ENCODE measurements at regions not wholly inside any gene's neighbourhood (a gene's known extent, or its start where the extent isn't known, plus 50 kb on each side); places are given as distances from the start of the nearest gene placed in this dataset.
"Not testable (repeated sequence)": the region's sequence is repeated elsewhere in the genome, so short reads cannot be mapped to it uniquely, and the experiment has no call there.

DNA sequence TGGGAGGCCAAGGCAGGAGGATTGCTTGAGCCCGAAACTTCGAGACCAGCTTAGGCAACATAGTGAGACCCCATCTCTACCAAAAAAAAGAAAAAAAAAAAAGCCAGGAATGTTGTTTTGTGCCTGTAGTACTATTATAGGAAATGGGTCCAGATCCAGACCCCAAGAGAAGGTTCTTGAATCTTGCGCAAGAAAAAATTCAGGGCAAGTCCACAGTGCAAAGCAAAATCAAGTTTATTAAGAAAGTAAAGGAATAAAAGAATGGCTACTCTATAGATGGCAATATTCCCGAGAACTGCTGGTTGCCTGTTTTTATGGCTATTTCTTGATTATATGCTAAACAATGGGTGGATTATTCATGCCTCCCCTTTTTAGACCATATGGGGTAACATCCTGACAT, 51.2 kb upstream of the RDX start:
- H3K9me3 ChIP-seq (ENCODE audit: severe bottlenecking): no peaks in the 10 kb centered on the region
- H3K36me3 ChIP-seq (ENCODE audit: low read depth): no peaks in the 10 kb centered on the region
- H3K4me3 ChIP-seq (ENCODE audit: severe bottlenecking): no peak overlapping the region
- no peaks in the 10 kb centered on the region for H3K27me3 ChIP-seq (ENCODE audit: insufficient read depth, poor library complexity, severe bottlenecking)
- H3K27ac ChIP-seq (ENCODE audit: poor library complexity, severe bottlenecking): no peak overlapping the region
- DNase-seq (ENCODE audit: low spot score) (no peak), ATAC-seq (ENCODE audit: low read depth) (no peak)
- no peak for TF ChIP-seq CTCF (IDR thresholded peaks at IDR 0.05; ENCODE audit: poor library complexity, severe bottlenecking)
- no peaks in the 10 kb centered on the region for H3K4me1 ChIP-seq (ENCODE audit: insufficient read depth, poor library complexity, severe bottlenecking)

DNA sequence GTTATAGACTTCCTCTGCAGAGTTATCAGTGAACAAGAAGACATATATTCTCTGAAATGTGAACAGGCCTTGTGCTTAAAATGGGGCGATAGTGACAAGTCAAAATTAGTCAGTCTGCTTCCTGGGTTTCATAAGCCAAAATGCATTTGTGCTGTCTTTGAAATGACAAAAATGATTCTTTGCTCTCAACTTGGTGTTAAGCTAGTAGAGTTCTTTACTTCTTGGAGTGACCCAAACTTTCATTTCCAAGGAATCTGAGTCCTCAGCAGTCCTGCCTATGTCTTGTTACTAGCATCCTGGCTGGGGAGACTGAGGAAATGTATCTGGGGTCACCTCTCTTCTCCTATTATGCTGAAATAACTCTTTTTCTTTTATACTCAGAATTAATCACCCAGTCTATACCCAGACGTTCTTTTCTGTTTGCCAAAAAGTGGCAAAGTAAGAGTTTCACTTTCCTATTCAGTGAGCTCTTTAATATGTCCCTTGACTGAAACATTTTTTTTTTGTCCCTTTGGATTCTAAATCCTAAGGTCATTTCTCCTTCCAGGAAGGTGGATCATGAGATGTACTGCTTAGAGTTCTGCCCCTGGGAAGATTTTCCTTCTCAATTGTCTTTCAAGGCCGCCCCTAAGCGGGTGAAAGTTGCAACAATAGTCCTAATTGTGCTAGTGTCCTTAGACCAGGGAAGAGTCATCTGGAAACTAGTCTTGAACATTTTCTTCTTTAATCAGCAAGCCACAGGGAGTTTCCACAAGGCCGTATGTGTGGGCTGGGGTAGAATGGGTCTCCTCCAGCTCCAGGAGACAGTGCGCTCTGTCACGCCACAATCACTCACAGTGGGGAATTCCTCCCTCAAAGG, 53.0 kb upstream of the RDX start:
- ATAC-seq (ENCODE audit: low read depth) (no peak), DNase-seq (ENCODE audit: low spot score) (no peak)
- H3K36me3 ChIP-seq (ENCODE audit: low read depth): no peaks in the 10 kb centered on the region
- H3K4me1 ChIP-seq (ENCODE audit: insufficient read depth, poor library complexity, severe bottlenecking): no peaks in the 10 kb centered on the region
- no peaks in the 10 kb centered on the region for H3K27me3 ChIP-seq (ENCODE audit: insufficient read depth, poor library complexity, severe bottlenecking)
- no peak overlapping the region for H3K27ac ChIP-seq (ENCODE audit: poor library complexity, severe bottlenecking)
- H3K4me3 ChIP-seq (ENCODE audit: severe bottlenecking): no peak overlapping the region
- no peak for TF ChIP-seq CTCF (IDR thresholded peaks at IDR 0.05; ENCODE audit: poor library complexity, severe bottlenecking)
- no peaks in the 10 kb centered on the region for H3K9me3 ChIP-seq (ENCODE audit: severe bottlenecking)

GRCh38 chr11:110349997-110350383, 53.6 kb upstream of the RDX start:
- not testable (repeated sequence) for DNase-seq (ENCODE audit: low spot score); H3K36me3 ChIP-seq (ENCODE audit: low read depth); H3K9me3 ChIP-seq (ENCODE audit: severe bottlenecking); H3K27ac ChIP-seq (ENCODE audit: poor library complexity, severe bottlenecking); H3K4me1 ChIP-seq (ENCODE audit: insufficient read depth, poor library complexity, severe bottlenecking); ATAC-seq (ENCODE audit: low read depth); H3K27me3 ChIP-seq (ENCODE audit: insufficient read depth, poor library complexity, severe bottlenecking); H3K4me3 ChIP-seq (ENCODE audit: severe bottlenecking)

DNA sequence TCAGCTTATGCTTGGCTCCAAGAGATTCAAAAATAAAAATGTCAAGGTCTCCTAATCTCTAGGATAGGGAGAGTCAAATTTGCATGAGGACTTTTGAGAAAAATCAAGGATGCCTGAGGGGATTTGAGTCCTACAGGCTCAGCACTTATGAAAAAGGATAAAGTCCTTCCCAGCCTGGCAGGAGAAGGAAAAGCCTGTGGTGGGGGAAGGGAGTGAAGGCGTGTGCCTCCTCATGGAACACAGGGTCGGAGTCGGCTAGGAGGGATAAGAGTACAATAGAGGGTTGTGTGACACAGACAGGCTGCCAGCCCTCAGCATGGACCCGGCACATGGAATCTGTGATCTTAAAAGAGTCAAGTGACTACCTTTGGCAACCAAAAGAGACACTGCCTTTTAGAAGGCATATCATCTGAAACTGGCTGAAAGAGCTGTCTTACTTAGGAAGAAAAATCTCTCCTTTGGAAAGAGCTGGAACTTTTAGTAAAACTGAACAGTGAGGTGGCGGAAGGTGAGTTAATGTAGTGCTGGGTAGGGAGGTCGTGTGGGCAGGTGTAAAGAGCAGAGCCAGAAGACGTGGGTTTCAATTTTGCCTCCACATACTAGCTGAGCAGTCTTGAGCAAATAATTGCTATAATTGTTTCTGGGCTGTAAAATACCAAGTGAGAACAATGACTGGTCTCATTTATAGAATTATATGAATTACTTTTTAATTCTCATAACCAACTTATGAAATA, 58.8 kb upstream of the RDX start:
- no peak for ATAC-seq (ENCODE audit: low read depth)
- Histone ChIP-seq H3K4me3 (ENCODE audit: severe bottlenecking) (no peak overlapping the region), H3K36me3 (ENCODE audit: low read depth) (no peaks in the 10 kb centered on the region), H3K27ac (ENCODE audit: poor library complexity, severe bottlenecking) (no peak overlapping the region), H3K4me1 (ENCODE audit: insufficient read depth, poor library complexity, severe bottlenecking) (peaks cover 17% of the 10 kb centered on the region), H3K27me3 (ENCODE audit: insufficient read depth, poor library complexity, severe bottlenecking) (no peaks in the 10 kb centered on the region), H3K9me3 (ENCODE audit: severe bottlenecking) (no peaks in the 10 kb centered on the region)
- no peak for TF ChIP-seq CTCF (IDR thresholded peaks at IDR 0.05; ENCODE audit: poor library complexity, severe bottlenecking)
- DNase-seq (ENCODE audit: low spot score): no peak

GRCh38 chr11:110356762-110357671, 60.6 kb upstream of the RDX start:
- no peaks in the 10 kb centered on the region for H3K27me3 ChIP-seq (ENCODE audit: insufficient read depth, poor library complexity, severe bottlenecking)
- no peak for TF ChIP-seq CTCF (IDR thresholded peaks at IDR 0.05; ENCODE audit: poor library complexity, severe bottlenecking)
- H3K27ac ChIP-seq (ENCODE audit: poor library complexity, severe bottlenecking): peak overlapping the region; percentile 62
- no peaks in the 10 kb centered on the region for H3K9me3 ChIP-seq (ENCODE audit: severe bottlenecking)
- no peak overlapping the region for H3K4me3 ChIP-seq (ENCODE audit: severe bottlenecking)
- H3K4me1 ChIP-seq (ENCODE audit: insufficient read depth, poor library complexity, severe bottlenecking): peaks cover 17% of the 10 kb centered on the region
- H3K36me3 ChIP-seq (ENCODE audit: low read depth): no peaks in the 10 kb centered on the region
- no peak for DNase-seq (ENCODE audit: low spot score)
- peak; percentile 58 for ATAC-seq (ENCODE audit: low read depth)
